ENCODE measurements at regions not wholly inside any gene's neighbourhood (a gene's known extent, or its start where the extent isn't known, plus 50 kb on each side); places are given as distances from the start of the nearest gene placed in this dataset.

DNA sequence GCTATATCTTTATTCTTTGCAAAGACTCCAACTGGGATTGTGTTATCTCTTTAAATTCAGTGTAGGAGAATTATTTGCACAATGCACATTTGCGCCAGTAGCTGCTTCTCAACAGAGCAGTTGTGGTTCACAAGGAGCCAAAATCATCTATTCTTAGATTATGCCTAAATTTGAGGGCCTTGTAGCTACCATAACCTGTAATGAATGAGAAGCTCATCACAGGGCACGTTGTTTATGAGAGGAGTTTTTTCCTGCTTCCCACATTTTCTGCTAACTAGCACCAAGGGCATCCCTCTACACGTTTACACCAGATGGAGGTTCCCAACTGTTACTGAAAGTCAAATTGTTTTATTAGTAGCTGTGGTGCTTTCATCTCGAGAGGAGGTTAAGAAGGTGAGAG lies 322.4 kb downstream of the TMEM161B start:
- H3K4me1 ChIP-seq, result no peaks in the 10 kb centered on the region
- no peaks in the 10 kb centered on the region for H3K27me3 ChIP-seq
- no peaks in the 10 kb centered on the region for H3K36me3 ChIP-seq
- H3K27ac ChIP-seq, result no peak overlapping the region
- DNase-seq (ENCODE audit: low spot score in 2 of 2), result no peak
- H3K9me3 ChIP-seq, result no peaks in the 10 kb centered on the region
- H3K4me3 ChIP-seq, result no peak overlapping the region
- TF ChIP-seq, protein P1, sequence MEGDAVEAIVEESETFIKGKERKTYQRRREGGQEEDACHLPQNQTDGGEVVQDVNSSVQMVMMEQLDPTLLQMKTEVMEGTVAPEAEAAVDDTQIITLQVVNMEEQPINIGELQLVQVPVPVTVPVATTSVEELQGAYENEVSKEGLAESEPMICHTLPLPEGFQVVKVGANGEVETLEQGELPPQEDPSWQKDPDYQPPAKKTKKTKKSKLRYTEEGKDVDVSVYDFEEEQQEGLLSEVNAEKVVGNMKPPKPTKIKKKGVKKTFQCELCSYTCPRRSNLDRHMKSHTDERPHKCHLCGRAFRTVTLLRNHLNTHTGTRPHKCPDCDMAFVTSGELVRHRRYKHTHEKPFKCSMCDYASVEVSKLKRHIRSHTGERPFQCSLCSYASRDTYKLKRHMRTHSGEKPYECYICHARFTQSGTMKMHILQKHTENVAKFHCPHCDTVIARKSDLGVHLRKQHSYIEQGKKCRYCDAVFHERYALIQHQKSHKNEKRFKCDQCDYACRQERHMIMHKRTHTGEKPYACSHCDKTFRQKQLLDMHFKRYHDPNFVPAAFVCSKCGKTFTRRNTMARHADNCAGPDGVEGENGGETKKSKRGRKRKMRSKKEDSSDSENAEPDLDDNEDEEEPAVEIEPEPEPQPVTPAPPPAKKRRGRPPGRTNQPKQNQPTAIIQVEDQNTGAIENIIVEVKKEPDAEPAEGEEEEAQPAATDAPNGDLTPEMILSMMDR (IDR thresholded peaks at IDR 0.05), result no peak
- TF ChIP-seq POLR2A (IDR thresholded peaks at IDR 0.05), result no peak
- TF ChIP-seq POLR2AphosphoS5 (IDR thresholded peaks at IDR 0.05), result no peak
- intact Hi-C loops (cut with DNase I; ENCODE audit: low total_unique reads), result no loop called here

GRCh38 chr5:87945286-87945650 lies 323.4 kb downstream of the TMEM161B start:
- no peaks in the 10 kb centered on the region for H3K4me1 ChIP-seq
- H3K27me3 ChIP-seq, result no peaks in the 10 kb centered on the region
- no peak for DNase-seq (ENCODE audit: low spot score in 2 of 2)
- H3K36me3 ChIP-seq, result no peaks in the 10 kb centered on the region
- no peak overlapping the region for H3K4me3 ChIP-seq
- H3K9me3 ChIP-seq, result no peaks in the 10 kb centered on the region
- intact Hi-C loops (cut with DNase I; ENCODE audit: low total_unique reads), result no loop called here
- TF ChIP-seq POLR2A (IDR thresholded peaks at IDR 0.05) (no peak), POLR2AphosphoS5 (IDR thresholded peaks at IDR 0.05) (no peak)
- TF ChIP-seq, protein P1 (IDR thresholded peaks at IDR 0.05), result no peak
- no peak overlapping the region for H3K27ac ChIP-seq

- Histone ChIP-seq H3K4me3 (no peak overlapping the region), H3K9me3 (no peaks in the 10 kb centered on the region), H3K27me3 (no peaks in the 10 kb centered on the region), H3K36me3 (no peaks in the 10 kb centered on the region), H3K4me1 (no peaks in the 10 kb centered on the region), H3K27ac (no peak overlapping the region)
- intact Hi-C loops (cut with DNase I; ENCODE audit: low total_unique reads), result no loop called here
- DNase-seq (ENCODE audit: low spot score in 2 of 2), result no peak
- TF ChIP-seq POLR2AphosphoS5 (IDR thresholded peaks at IDR 0.05) (no peak), POLR2A (IDR thresholded peaks at IDR 0.05) (no peak)
- TF ChIP-seq, protein P1 (IDR thresholded peaks at IDR 0.05), result no peak
Observed at GRCh38 chr5:87944553-87945285, 323.9 kb downstream of the TMEM161B start.

DNA sequence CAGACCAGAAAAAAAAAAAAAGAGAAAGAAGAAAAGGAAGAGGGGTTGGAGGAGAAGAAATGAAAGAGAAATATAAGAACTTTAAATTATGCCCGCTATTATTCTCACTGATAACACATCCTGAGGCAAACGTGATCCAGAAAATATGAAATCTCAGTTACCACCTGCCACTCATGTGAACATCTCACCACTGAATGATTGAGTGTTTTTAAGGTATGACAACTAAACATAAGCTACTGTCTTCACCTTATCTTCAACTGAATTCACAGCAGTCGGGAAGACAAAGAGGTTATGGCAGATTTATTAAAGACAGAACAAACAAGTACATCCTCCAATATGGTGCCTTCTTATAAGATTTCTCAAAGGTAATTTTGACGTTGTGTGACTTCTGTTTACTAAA lies 327.9 kb downstream of the TMEM161B start:
- Histone ChIP-seq H3K36me3 (no peaks in the 10 kb centered on the region), H3K9me3 (no peaks in the 10 kb centered on the region), H3K4me3 (no peak overlapping the region), H3K4me1 (no peaks in the 10 kb centered on the region), H3K27me3 (no peaks in the 10 kb centered on the region), H3K27ac (no peak overlapping the region)
- TF ChIP-seq POLR2A (IDR thresholded peaks at IDR 0.05) (no peak), POLR2AphosphoS5 (IDR thresholded peaks at IDR 0.05) (no peak)
- TF ChIP-seq, protein P1 (IDR thresholded peaks at IDR 0.05), result no peak
- DNase-seq (ENCODE audit: low spot score in 2 of 2), result no peak
- intact Hi-C loops (cut with DNase I; ENCODE audit: low total_unique reads), result no loop called here

GRCh38 chr5:87936667-87937066 lies 332.0 kb downstream of the TMEM161B start:
- H3K4me3 ChIP-seq, result no peak overlapping the region
- no peak for DNase-seq (ENCODE audit: low spot score in 2 of 2)
- no peaks in the 10 kb centered on the region for H3K4me1 ChIP-seq
- TF ChIP-seq POLR2AphosphoS5 (IDR thresholded peaks at IDR 0.05), result no peak
- TF ChIP-seq POLR2A (IDR thresholded peaks at IDR 0.05), result no peak
- TF ChIP-seq, protein P1 (IDR thresholded peaks at IDR 0.05), result no peak
- no peaks in the 10 kb centered on the region for H3K27me3 ChIP-seq
- intact Hi-C loops (cut with DNase I; ENCODE audit: low total_unique reads), result no loop called here
- H3K27ac ChIP-seq, result no peak overlapping the region
- no peaks in the 10 kb centered on the region for H3K9me3 ChIP-seq
- no peaks in the 10 kb centered on the region for H3K36me3 ChIP-seq

Data from breast epithelium (tissue), 4 donors.